RWPE2 (cell line): ENCODE measurements at regions not wholly inside any gene's neighbourhood (a gene's known extent, or its start where the extent isn't known, plus 50 kb on each side); places are given as distances from the start of the nearest gene placed in this dataset.

Source experiments
- ATAC-seq: fragments of 200-7000 bp; cut with Tn5 transposase; 3 replicates; pipeline ENCODE4 v1.9.1; 2021; ENCODE audit warnings: low read depth
- DNase-seq: peaks from one replicate; pipeline ENCODE4 v3.0.0-alpha.2; 2020; ENCODE audit warnings: low spot score
- H3K27ac ChIP-seq: fragments of 450-650 bp; 2 replicates; pipeline ENCODE4 v1.5.1; 2017; ENCODE audit warnings: mild to moderate bottlenecking; ENCODE audit not compliant: poor library complexity, severe bottlenecking
- H3K27me3 ChIP-seq: fragments of 250-450 bp; sonication (Bioruptor Pico); 2 replicates; pipeline ENCODE4 v1.5.1; 2021; ENCODE audit warnings: mild to moderate bottlenecking, moderate library complexity; ENCODE audit not compliant: insufficient read depth, poor library complexity, severe bottlenecking
- H3K36me3 ChIP-seq: fragments of 250-450 bp; sonication (Bioruptor Pico); 2 replicates; pipeline ENCODE4 v1.5.1; 2020; ENCODE audit warnings: low read depth, mild to moderate bottlenecking, moderate library complexity
- H3K4me1 ChIP-seq: fragments of 250-450 bp; sonication (Bioruptor Pico); 2 replicates; pipeline ENCODE4 v1.5.1; 2021; ENCODE audit warnings: mild to moderate bottlenecking, moderate library complexity; ENCODE audit not compliant: insufficient read depth, poor library complexity, severe bottlenecking
- H3K4me3 ChIP-seq: fragments of 250-450 bp; sonication (Bioruptor Pico); 2 replicates; pipeline ENCODE4 v1.5.1; 2021; ENCODE audit warnings: mild to moderate bottlenecking, moderate library complexity; ENCODE audit not compliant: severe bottlenecking
- H3K9me3 ChIP-seq: fragments of 250-450 bp; sonication (Bioruptor Pico); 2 replicates; pipeline ENCODE4 v1.5.1; 2021; ENCODE audit warnings: mild to moderate bottlenecking, moderate library complexity; ENCODE audit not compliant: severe bottlenecking
- TF ChIP-seq, protein P1 (sequence below): fragments of 450-650 bp; IDR thresholded peaks from one replicate; pipeline ENCODE4 v1.5.1; 2017; ENCODE audit warnings: mild to moderate bottlenecking, moderate library complexity; ENCODE audit not compliant: poor library complexity, severe bottlenecking

DNA sequence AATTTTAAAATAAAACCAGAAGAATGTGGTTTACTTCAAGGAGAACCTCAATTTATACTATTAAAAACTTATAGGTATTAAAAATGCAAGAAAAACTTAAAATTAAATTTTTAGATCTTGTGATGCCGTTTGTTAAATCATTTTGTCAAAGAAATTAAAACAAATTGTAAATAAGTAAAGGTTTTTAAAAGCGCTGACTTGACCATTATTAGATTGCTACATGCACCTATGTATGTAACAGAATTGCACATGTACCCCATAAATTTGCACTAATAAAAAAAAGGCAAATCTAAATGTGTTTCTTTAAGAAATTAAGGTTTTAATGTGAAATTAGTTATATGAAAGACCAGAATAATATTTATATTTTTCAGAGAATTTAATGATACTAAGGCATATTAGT is 156.1 kb downstream of the LARP7 start:
- Histone ChIP-seq H3K9me3 (no peaks in the 10 kb centered on the region), H3K4me3 (no peak overlapping the region), H3K4me1 (no peaks in the 10 kb centered on the region), H3K36me3 (no peaks in the 10 kb centered on the region), H3K27me3 (no peaks in the 10 kb centered on the region), H3K27ac (no peak overlapping the region)
- ATAC-seq (no peak), DNase-seq (no peak)
- TF ChIP-seq, protein P1, sequence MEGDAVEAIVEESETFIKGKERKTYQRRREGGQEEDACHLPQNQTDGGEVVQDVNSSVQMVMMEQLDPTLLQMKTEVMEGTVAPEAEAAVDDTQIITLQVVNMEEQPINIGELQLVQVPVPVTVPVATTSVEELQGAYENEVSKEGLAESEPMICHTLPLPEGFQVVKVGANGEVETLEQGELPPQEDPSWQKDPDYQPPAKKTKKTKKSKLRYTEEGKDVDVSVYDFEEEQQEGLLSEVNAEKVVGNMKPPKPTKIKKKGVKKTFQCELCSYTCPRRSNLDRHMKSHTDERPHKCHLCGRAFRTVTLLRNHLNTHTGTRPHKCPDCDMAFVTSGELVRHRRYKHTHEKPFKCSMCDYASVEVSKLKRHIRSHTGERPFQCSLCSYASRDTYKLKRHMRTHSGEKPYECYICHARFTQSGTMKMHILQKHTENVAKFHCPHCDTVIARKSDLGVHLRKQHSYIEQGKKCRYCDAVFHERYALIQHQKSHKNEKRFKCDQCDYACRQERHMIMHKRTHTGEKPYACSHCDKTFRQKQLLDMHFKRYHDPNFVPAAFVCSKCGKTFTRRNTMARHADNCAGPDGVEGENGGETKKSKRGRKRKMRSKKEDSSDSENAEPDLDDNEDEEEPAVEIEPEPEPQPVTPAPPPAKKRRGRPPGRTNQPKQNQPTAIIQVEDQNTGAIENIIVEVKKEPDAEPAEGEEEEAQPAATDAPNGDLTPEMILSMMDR = no peak

DNA sequence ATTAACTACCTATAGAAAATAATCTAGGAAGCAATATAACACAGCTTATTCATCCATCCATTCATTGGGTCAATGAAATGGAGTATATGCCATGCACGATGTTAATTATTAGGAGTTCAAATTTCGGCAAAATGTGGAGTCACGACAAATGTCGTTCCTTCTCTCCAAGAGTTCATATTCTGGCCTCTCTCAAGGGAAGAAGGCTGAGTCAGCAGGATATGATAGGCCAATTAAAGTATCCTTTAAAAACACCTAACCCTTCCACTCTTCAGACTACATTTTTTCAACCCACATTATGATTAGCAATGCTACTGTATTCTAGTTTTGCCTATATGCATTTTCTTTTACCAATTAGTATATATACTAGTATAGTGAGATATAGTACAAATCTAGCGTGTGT is 163.1 kb downstream of the LARP7 start:
- Histone ChIP-seq H3K4me3 (no peak overlapping the region), H3K27me3 (no peaks in the 10 kb centered on the region), H3K36me3 (no peaks in the 10 kb centered on the region), H3K27ac (no peak overlapping the region), H3K4me1 (no peaks in the 10 kb centered on the region), H3K9me3 (no peaks in the 10 kb centered on the region)
- no peak for DNase-seq
- ATAC-seq = no peak
- TF ChIP-seq, protein P1 = no peak

DNA sequence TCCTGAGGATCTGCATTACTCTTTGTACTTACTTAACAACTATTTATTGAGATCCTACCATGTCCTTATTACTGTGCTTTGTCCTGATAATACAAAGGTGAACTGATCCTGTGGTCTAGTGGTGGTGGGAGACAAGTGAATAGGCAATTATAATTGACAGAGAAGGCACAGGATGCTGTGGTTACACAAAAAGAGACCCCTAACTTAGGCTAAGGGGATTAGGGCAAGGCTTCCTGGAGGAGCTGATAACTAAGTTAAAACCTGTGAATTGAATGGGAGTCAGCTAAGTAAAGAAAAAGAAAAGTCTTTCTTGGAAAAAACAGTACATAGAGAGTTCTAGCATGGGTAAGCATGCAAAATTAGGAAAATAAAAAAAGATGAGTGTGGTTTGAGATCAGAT is 164.4 kb downstream of the LARP7 start:
- Histone ChIP-seq H3K9me3 (no peaks in the 10 kb centered on the region), H3K4me3 (no peak overlapping the region), H3K27me3 (no peaks in the 10 kb centered on the region), H3K27ac (no peak overlapping the region), H3K36me3 (no peaks in the 10 kb centered on the region), H3K4me1 (no peaks in the 10 kb centered on the region)
- TF ChIP-seq, protein P1 = no peak
- ATAC-seq (no peak), DNase-seq (no peak)

DNA sequence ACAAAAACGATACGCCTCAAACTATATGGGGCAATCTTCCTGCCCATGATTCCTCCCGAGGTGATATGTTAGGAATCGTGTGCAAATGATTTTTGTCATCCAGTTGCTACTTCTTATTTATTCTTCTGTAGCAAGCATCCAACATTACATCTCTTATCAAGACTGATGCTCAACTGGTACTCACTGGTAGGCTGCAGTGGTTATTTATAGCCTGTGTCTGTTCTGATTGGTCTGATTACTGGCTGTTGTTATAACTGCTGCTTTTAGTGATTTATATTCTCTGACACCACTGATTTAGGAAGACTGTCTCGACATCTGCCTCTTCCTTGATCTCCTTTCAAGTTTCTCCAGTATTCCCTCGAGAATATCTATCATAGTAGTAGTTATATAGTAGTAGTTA is 165.8 kb downstream of the LARP7 start:
- ATAC-seq (no peak), DNase-seq (no peak)
- no peaks in the 10 kb centered on the region for H3K9me3 ChIP-seq
- TF ChIP-seq, protein P1 = no peak
- no peaks in the 10 kb centered on the region for H3K4me1 ChIP-seq
- H3K36me3 ChIP-seq = no peaks in the 10 kb centered on the region
- H3K4me3 ChIP-seq = no peak overlapping the region
- no peaks in the 10 kb centered on the region for H3K27me3 ChIP-seq
- no peak overlapping the region for H3K27ac ChIP-seq

DNA sequence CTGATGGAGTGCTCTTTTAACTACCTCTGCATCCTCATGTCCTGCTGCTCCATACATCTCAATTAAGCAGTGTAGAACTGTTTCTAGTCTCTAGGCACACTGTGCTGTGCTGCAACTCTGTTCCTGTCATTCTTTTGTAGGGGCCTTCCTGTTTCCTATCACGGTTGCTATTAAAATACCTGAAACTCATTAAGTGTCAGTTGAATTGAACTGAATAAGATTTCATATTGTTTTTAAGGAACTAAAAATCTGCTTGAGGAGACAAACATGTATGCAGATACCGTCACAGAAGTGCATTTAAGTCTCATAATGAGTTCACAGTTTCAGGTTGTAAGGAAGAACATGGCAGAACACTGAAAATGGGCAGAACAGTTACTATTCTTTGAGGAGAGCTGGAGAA is 170.1 kb downstream of the LARP7 start:
- TF ChIP-seq, protein P1 = no peak
- no peaks in the 10 kb centered on the region for H3K36me3 ChIP-seq
- no peaks in the 10 kb centered on the region for H3K4me1 ChIP-seq
- no peaks in the 10 kb centered on the region for H3K27me3 ChIP-seq
- ATAC-seq = no peak
- H3K4me3 ChIP-seq = no peak overlapping the region
- no peak overlapping the region for H3K27ac ChIP-seq
- no peaks in the 10 kb centered on the region for H3K9me3 ChIP-seq
- DNase-seq = no peak
